ENCODE measurements at regions not wholly inside any gene's neighbourhood (a gene's known extent, or its start where the extent isn't known, plus 50 kb on each side); places are given as distances from the start of the nearest gene placed in this dataset.

GRCh38 chr11:116503216-116504160 is 269.3 kb downstream of the BUD13 start:
- DNase-seq: no peak

DNA sequence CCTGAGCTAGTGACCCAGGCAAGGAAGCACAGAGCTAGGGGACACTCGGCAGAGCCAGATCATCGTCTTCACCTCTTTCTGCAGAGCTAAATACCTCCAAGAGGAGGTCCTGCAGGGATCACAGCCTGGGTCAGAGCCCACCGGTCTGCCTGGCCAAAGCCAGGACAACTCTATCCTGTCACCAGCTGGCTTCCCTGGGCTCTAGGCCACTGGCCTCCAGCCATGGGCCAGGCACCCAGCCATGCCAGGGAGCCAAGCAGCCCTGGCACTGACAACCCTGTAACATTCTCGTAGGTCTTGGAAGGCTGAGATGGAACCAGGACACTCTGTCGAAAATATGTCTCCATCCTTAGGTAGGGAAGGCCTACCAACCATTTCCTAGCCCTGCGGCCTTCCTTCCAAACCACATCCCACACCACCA is 270.1 kb downstream of the BUD13 start:
- no peak for DNase-seq

DNA sequence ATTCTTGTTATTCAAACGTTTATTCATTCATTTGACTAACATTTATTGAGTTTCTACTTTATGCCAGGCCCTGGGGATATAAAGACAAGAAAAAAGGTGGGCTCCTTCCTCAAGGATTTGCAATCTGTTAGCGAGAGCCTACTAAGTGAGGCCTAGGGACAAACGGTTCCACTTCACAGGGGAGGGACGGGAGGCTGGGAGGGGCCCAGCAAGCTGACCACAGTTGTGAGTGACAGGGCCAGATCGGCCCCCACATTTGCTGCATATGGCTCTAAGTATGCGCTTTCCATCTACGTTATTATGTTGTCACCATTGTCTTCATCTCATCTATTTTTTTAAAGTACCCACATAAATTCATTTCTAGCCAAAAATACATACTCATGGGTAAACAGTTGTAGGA is 271.1 kb downstream of the BUD13 start:
- DNase-seq: no peak

DNA sequence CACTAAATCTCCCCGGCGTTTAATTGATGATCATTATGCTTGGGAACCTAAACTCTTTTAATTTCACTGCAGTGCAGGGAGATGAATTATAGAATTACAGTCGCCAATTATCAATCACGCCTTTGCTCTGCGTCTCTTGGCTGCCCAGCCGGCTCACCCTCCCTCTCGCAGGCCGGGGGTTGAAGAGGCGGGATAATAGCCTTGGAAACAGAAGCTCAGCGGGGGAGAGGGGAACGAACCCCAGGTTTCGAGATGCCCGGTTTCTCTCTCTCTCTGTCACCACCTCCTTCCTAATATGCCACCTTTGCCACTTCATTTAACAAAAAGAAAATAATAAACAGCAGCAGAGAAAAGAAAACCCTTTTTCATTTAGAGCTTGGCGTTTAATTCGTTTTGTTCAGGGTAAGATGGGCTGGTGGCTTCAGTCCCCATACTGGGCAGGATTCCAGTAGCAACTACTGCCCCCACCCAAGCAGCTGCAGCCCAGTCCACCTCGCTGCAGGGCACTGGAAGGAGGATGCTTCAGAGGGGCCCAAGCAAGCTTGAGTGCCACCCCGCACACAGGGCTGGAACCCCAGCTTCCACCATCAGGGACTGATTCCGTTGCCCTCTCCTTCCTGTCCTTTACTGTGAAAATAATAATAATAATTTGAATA is 271.7 kb downstream of the BUD13 start:
- DNase-seq: no peak

GRCh38 chr11:116500026-116500946 is 272.5 kb downstream of the BUD13 start:
- no peak for DNase-seq

- DNase-seq: no peak
Observed at GRCh38 chr11:116499396-116500003, 273.3 kb downstream of the BUD13 start.

- DNase-seq: no peak
Observed at GRCh38 chr11:116498161-116498560, 274.6 kb downstream of the BUD13 start.

- no peak for DNase-seq
Observed at GRCh38 chr11:116492600-116492999, 280.2 kb downstream of the BUD13 start.

DNA sequence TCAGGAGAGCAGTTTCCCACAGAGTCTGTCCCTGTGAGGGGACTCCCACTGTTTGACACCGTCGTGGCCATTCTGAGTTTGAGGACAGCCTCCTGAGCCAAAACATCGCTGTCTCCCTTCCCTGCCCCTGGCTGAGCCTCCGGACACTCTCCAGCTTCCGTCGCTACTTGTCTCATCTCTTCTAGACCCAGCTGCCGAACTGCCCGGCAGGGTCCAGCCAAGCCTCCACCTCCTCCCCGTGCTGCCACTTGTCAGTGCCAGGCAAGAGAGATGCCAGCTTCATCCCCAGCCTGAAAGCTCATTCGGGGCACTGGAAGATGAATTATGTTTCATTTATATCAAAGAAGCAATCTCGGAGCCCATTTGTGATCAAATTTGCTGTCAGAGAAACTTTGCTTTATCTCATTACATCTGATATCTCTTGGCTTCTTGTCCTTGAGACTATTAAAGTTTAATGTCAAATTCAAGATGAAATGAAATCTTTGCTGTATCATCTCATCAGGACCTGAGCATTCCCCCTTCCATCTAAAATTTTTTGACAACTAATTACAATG is 283.9 kb downstream of the BUD13 start:
- DNase-seq: no peak

GRCh38 chr11:116485425-116485824 is 287.4 kb downstream of the BUD13 start:
- DNase-seq: no peak

- DNase-seq: no peak
Observed at GRCh38 chr11:116482716-116483115, 290.1 kb downstream of the BUD13 start.

DNA sequence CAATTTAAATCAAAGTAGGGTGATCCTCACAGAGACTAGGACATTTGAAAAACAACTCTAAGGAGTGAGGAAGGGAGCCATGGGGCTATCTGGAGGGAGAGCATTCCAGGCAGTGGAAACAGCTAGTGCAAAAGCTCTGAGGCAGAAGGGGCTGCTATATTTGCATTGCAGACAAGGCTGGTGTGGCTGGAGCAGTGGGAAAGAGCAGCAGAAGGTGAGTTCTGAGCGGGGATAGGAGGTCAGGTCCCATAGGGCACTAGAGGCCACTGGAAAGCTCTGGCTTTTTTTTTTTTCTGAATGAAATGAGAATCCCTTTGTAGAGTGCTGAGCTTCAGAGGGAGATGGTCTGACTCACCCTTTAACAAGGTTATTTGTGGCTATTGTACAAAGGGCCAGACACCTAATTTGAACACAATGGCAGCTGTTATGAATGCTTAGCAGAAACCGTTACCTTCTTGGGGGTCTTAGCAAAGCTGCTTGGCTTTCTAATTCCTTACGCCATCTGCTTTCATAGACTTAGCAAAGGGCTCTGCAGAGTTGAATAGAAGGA is 291.6 kb downstream of the BUD13 start:
- DNase-seq: no peak

- DNase-seq: no peak
Observed at GRCh38 chr11:116478669-116479668, 293.8 kb downstream of the BUD13 start.

GRCh38 chr11:116478205-116478604 is 294.6 kb downstream of the BUD13 start:
- DNase-seq: no peak

DNA sequence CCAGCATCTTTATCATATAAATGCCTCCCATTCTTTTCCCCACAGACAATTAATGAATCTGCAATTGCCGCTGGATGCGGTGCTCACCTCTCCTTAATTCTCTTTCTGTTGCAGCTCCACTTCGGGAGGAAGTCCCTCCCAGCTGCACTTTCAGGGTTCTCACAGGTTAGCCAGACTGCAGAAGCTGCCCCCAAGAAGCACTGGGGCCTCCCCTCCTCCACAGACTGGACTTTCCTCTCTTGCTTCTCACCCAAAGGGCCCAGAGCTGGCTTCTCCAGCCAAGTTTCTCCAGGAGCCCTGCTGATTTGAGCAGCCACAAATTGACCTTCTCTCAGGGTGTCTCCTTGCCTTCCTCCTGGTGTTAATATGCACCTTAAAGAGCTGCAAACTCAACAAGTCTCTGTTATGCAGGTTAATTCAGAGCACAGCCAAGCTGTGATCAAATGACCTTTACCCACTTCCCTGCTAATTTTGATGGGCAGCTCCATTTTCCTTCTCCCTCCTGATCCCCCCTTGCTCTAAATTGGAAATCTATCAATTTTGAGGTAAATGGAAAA is 298.9 kb downstream of the BUD13 start:
- no peak for DNase-seq

DNA sequence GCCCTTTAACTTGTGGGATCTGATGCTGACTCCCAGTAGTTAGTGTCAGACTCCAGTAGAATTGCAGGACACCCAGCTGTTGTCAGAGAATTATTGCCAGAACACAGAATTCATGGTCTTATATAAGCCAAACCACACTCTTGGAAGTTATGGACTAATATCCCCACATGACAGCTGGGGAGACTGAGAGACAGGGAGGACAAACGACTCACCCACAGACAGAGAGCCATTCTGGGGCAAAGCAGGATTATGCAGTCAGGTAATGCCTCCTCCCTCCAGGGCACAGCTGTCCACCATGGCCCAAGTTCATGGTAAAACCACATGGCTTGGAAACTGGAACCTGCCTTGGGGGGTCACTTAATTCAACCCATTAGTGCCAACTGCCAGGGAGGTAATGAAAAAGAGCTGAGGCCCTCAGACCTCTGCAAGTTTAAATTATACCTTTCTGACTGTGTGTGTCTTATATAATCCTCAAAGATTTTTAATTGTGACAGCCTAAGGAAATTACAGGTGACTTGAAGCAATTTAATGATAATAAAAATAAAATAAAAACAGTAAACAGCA is 299.5 kb downstream of the BUD13 start:
- DNase-seq: no peak

DNA sequence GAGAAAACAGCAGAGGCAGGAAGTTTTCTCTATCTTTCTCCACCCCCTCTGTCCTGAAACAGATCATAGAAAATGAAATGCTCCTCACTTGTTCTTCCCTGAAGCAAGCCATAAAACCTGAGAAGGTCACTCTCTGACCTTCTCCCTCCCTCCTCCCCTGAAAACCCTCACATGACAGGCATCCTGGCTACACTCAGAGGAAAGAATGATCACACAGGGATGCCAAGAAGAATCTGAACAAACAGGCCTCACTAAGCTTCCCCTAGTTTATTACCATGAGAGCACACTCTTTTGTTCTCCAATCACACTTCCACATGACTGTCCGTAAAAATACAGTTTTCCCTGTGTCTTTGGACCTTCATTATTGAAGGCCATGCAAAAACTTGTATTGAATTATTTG is 300.1 kb downstream of the BUD13 start:
- DNase-seq: no peak

- DNase-seq: no peak
Observed at GRCh38 chr11:116471608-116472256, 301.1 kb downstream of the BUD13 start.

GRCh38 chr11:116468699-116469098 is 304.1 kb downstream of the BUD13 start:
- no peak for DNase-seq

All from activated CD4-positive, alpha-beta T cell treated with anti-CD3 and anti-CD28 coated beads, Interleukin-2, amount 50 U/mL, for 4 hours (primary cell).